ENCODE measurements at regions not wholly inside any gene's neighbourhood (a gene's known extent, or its start where the extent isn't known, plus 50 kb on each side); places are given as distances from the start of the nearest gene placed in this dataset.
A peak's percentile ranks its signal among the peaks of the same experiment; 100 is the strongest.

- Histone ChIP-seq H3K9ac (ENCODE audit: extremely low read depth, low read length, poor library complexity, severe bottlenecking) (no peak overlapping the region), H3K9me3 (ENCODE audit: control insufficient read depth, low read length) (peaks cover 15% of the 10 kb centered on the region), H3K36me3 (ENCODE audit: control insufficient read depth, insufficient read depth, low read length) (no peaks in the 10 kb centered on the region), H3K27me3 (ENCODE audit: control insufficient read depth, insufficient read depth, low read length, poor library complexity, severe bottlenecking) (no peaks in the 10 kb centered on the region), H3K4me1 (ENCODE audit: control insufficient read depth, insufficient read depth, low read length) (no peaks in the 10 kb centered on the region), H3K27ac (ENCODE audit: low read depth, low read length) (no peak overlapping the region), H3K4me3 (ENCODE audit: low read length) (no peak overlapping the region)
- Mint-ChIP-seq H3K27ac (no peak overlapping the region), H3K36me3 (ENCODE audit: low read depth) (peaks cover 9% of the 10 kb centered on the region), H3K4me1 (peaks cover 23% of the 10 kb centered on the region), H3K4me3 (no peak overlapping the region), H3K27me3 (ENCODE audit: insufficient read depth) (no peaks in the 10 kb centered on the region), H3K9me3 (peaks cover 23% of the 10 kb centered on the region)
- WGBS, 2 experiments (ENCODE audit: insufficient coverage in 1 of 2, insufficient read length in 1 of 2), result 100% methylated on average over 1 of the region's 1 CpG; no CpG with 5 or more reads in 1 of the 2 experiments
- no peak for DNase-seq
- peak; percentile 53 for TF ChIP-seq CTCF (conservative IDR thresholded peaks at IDR 0.05)
These were observed 159.6 kb upstream of the CTSO start for GRCh38 chr4:156113138-156113765.

- DNase-seq, result no peak
- no peak overlapping the region for H3K4me3 ChIP-seq (ENCODE audit: low read length)
These were observed 158.0 kb upstream of the CTSO start for GRCh38 chr4:156111686-156112085.

More at GRCh38 chr4:156111686-156112085, 158.0 kb upstream of the CTSO start:
- H3K4me3 Mint-ChIP-seq, result no peak overlapping the region
- no peaks in the 10 kb centered on the region for H3K27me3 Mint-ChIP-seq (ENCODE audit: insufficient read depth)
- Histone ChIP-seq H3K27me3 (ENCODE audit: control insufficient read depth, insufficient read depth, low read length, poor library complexity, severe bottlenecking) (no peaks in the 10 kb centered on the region), H3K9me3 (ENCODE audit: control insufficient read depth, low read length) (peaks cover 21% of the 10 kb centered on the region), H3K27ac (ENCODE audit: low read depth, low read length) (no peak overlapping the region), H3K4me1 (ENCODE audit: control insufficient read depth, insufficient read depth, low read length) (no peaks in the 10 kb centered on the region), H3K36me3 (ENCODE audit: control insufficient read depth, insufficient read depth, low read length) (no peaks in the 10 kb centered on the region), H3K9ac (ENCODE audit: extremely low read depth, low read length, poor library complexity, severe bottlenecking) (no peak overlapping the region)
- H3K36me3 Mint-ChIP-seq (ENCODE audit: low read depth), result peaks cover 19% of the 10 kb centered on the region
- H3K9me3 Mint-ChIP-seq, result peaks cover 34% of the 10 kb centered on the region
- TF ChIP-seq CTCF (conservative IDR thresholded peaks at IDR 0.05), result no peak
- 42 to 65% methylated on average over 4 to 5 of the region's 5 CpGs for WGBS, 2 experiments (ENCODE audit: insufficient coverage in 1 of 2, insufficient read length in 1 of 2)
- H3K4me1 Mint-ChIP-seq, result peaks cover 23% of the 10 kb centered on the region
- H3K27ac Mint-ChIP-seq, result no peak overlapping the region
